ENCODE measurements at regions not wholly inside any gene's neighbourhood (a gene's known extent, or its start where the extent isn't known, plus 50 kb on each side); places are given as distances from the start of the nearest gene placed in this dataset.

GRCh38 chr1:80056179-80056578 is 1049.6 kb upstream of the ADGRL4 start:
- TF ChIP-seq POLR2AphosphoS2 (IDR thresholded peaks at IDR 0.05; ENCODE audit: low read depth, low read length) (no peak), EZH2 (conservative IDR thresholded peaks at IDR 0.05; ENCODE audit: low read depth, low read length) (no peak), ZNF33A (CRISPR knock-in tag; IDR thresholded peaks at IDR 0.05; ENCODE audit: borderline replicate concordance) (no peak), FOXJ3 (CRISPR knock-in tag; IDR thresholded peaks at IDR 0.05; ENCODE audit: borderline replicate concordance) (no peak), NCOA2 (CRISPR knock-in tag; IDR thresholded peaks at IDR 0.05) (no peak), POLR2A (IDR thresholded peaks at IDR 0.05; ENCODE audit: insufficient read depth in 1 of 2, low read depth in 2 of 2, low read length in 2 of 2) (no peak), PBX3 (CRISPR knock-in tag; IDR thresholded peaks at IDR 0.05; ENCODE audit: borderline replicate concordance) (no peak), SP4 (CRISPR knock-in tag; IDR thresholded peaks at IDR 0.05) (no peak), ZNF580 (CRISPR knock-in tag; IDR thresholded peaks at IDR 0.05; ENCODE audit: borderline replicate concordance, low read depth) (no peak), KAT7 (CRISPR knock-in tag; IDR thresholded peaks at IDR 0.05; ENCODE audit: borderline replicate concordance) (no peak)

Measured in HepG2 (cell line).